K562 (cell line): ENCODE measurements at regions not wholly inside any gene's neighbourhood (a gene's known extent, or its start where the extent isn't known, plus 50 kb on each side); places are given as distances from the start of the nearest gene placed in this dataset.

Source experiments
- ATAC-seq: fragments of 200-7000 bp; cut with Tn5 transposase; 3 replicates; pipeline ENCODE4 v1.9.1; 2020; ENCODE audit warnings: moderate library complexity
- BruUV-seq: library from RNA; stranded (reverse); fragments of 400-500 nt; replicated peaks from 2 replicates; lab custom pipeline; 2021; lab: Mats Ljungman, UMichigan
- CTCF ChIA-PET: fragments of 300-600 bp; formaldehyde crosslinking; extraction: SDS; loops from one replicate; lab custom pipeline; 2021; ENCODE audit warnings: low intra/inter-chr PET ratio; lab: Yijun Ruan, JAX
- POLR2A ChIA-PET: fragments of 300-600, 350-650 bp; sonication (Branson Sonifier 250); formaldehyde crosslinking; extraction: SDS; loops from one replicate; lab custom pipeline; 2021; ENCODE audit warnings: antibody characterized with exemption, inconsistent platforms; lab: Yijun Ruan, JAX
- DNase-seq, 4 experiments: peaks; one replicate each; pipeline versions ENCODE4 v3.0.0 to v3.0.0-alpha.2; 2011 to 2018; ENCODE audit warnings: low spot score in 3 of 4, mixed read lengths in 3 of 4; ENCODE audit errors: extremely low read depth in 1 of 4
- FAIRE-seq: peaks from 2 replicates; lab custom pipeline; 2011; peaks lifted over from hg19 to GRCh38; lab: Jason Lieb, UNC
- H2AFZ ChIP-seq: 2 replicates; pipeline ENCODE4 v1.6.0; 2011; ENCODE audit warnings: low read depth, low read length, control low read depth, inconsistent platforms
- H3K27ac ChIP-seq: fragments of 200-600 bp; 3 replicates; pipeline ENCODE4 v1.8.0; 2011; ENCODE audit warnings: low read depth, mild to moderate bottlenecking, control low read depth, inconsistent platforms, low read length, moderate library complexity, mixed read lengths; ENCODE audit errors: extremely low read depth
- H3K27me3 ChIP-seq, 2 experiments: fragments of 300-600 bp in 1 of 2; 2 replicates in 1 of 2; 3 replicates in 1 of 2; pipeline versions ENCODE4 v1.6.0 to v1.8.0; 2011; ENCODE audit warnings: inconsistent platforms in 2 of 2, low read length in 2 of 2, mild to moderate bottlenecking in 1 of 2, mixed read lengths in 1 of 2, moderate library complexity in 1 of 2; ENCODE audit not compliant: control insufficient read depth in 2 of 2, insufficient read depth in 2 of 2
- H3K36me3 ChIP-seq: fragments of 300-600 bp; 3 replicates; pipeline ENCODE4 v1.8.0; 2011; ENCODE audit warnings: mild to moderate bottlenecking, low read length, inconsistent platforms; ENCODE audit not compliant: control insufficient read depth, insufficient read depth
- H3K4me1 ChIP-seq, 2 experiments: fragments of 200-600 bp in 1 of 2; replicated peaks in 1 of 2; 2 replicates in 1 of 2; 3 replicates in 1 of 2; pipeline versions ENCODE4 v1.5.1 to v1.8.0; 2011; ENCODE audit warnings: inconsistent platforms in 2 of 2, low read length in 2 of 2, mild to moderate bottlenecking in 1 of 2, mixed read lengths in 1 of 2, moderate library complexity in 1 of 2; ENCODE audit not compliant: control insufficient read depth in 2 of 2, insufficient read depth in 2 of 2
- H3K4me2 ChIP-seq: 2 replicates; pipeline ENCODE4 v1.6.1; 2011; ENCODE audit warnings: low read length, control low read depth, inconsistent platforms, mixed read lengths; ENCODE audit not compliant: insufficient read depth
- H3K4me3 ChIP-seq: fragments of 200-600 bp; sonication (generic), shearing (Covaris generic); 2 replicates; pipeline ENCODE4 v1.5.1; 2016; ENCODE audit warnings: control low read depth, inconsistent platforms
- H3K79me2 ChIP-seq: fragments of 200-600 bp; 3 replicates; pipeline ENCODE4 v1.8.0; 2011; ENCODE audit warnings: low read length, inconsistent platforms; ENCODE audit not compliant: control insufficient read depth, insufficient read depth
- H3K9ac ChIP-seq, 2 experiments: 2 replicates each; pipeline versions ENCODE4 v1.6.0 to v1.6.1; 2011; ENCODE audit warnings: low read depth in 2 of 2, low read length in 2 of 2, control low read depth in 1 of 2, inconsistent platforms in 1 of 2, mild to moderate bottlenecking in 1 of 2, mixed read lengths in 1 of 2; ENCODE audit not compliant: insufficient read depth in 1 of 2
- H3K9me1 ChIP-seq: one replicate; pipeline ENCODE4 v1.6.0; 2011; ENCODE audit warnings: inconsistent platforms, mild to moderate bottlenecking, low read length, moderate library complexity; ENCODE audit not compliant: control insufficient read depth, insufficient read depth
- H3K9me3 ChIP-seq: replicated peaks from 2 replicates; pipeline ENCODE4 v1.5.1; 2011; ENCODE audit warnings: low read depth, low read length, inconsistent platforms; ENCODE audit not compliant: control insufficient read depth, insufficient read depth
- H4K20me1 ChIP-seq: replicated peaks from 2 replicates; pipeline ENCODE4 v1.6.1; 2011; ENCODE audit warnings: low read length, inconsistent platforms, mixed read lengths; ENCODE audit not compliant: control insufficient read depth, insufficient read depth
- COPS2 ChIP-seq: fragments of 450-650 bp; conservative IDR thresholded peaks from 2 replicates; pipeline ENCODE4 v1.6.1; 2016; ENCODE audit warnings: mild to moderate bottlenecking, moderate library complexity
- FOXM1 ChIP-seq, 2 experiments: fragments of 450-650 bp in 1 of 2; sonication (generic) in 1 of 2; formaldehyde crosslinking in 1 of 2; IDR thresholded peaks; 2 replicates each; pipeline versions ENCODE4 v1.6.1 to v1.9.0; 2017 to 2022; ENCODE audit warnings: low read depth in 2 of 2, mild to moderate bottlenecking in 2 of 2, missing genetic modification reagents in 1 of 2, moderate library complexity in 1 of 2
- KLF1 ChIP-seq: fragments of 450-650 bp; IDR thresholded peaks from 2 replicates; pipeline ENCODE4 v1.6.1; 2016; ENCODE audit warnings: missing genetic modification characterization, missing compliant biosample characterization
- MTA2 ChIP-seq: fragments of 450-650 bp; IDR thresholded peaks from 2 replicates; pipeline ENCODE4 v1.6.1; 2016; ENCODE audit warnings: low read depth
- MXI1 ChIP-seq: IDR thresholded peaks from 2 replicates; pipeline ENCODE4 v1.6.1; 2011; ENCODE audit warnings: low read depth, mild to moderate bottlenecking, improper control_type of control experiment, low read length
- MYNN ChIP-seq, 2 experiments: sonication (generic); formaldehyde crosslinking in 1 of 2; IDR thresholded peaks; 2 replicates each; pipeline versions ENCODE4 v1.5.0 to v1.6.1; 2016 to 2020; ENCODE audit warnings: antibody characterized with exemption in 1 of 2, missing genetic modification reagents in 1 of 2
- NCOA6 ChIP-seq: fragments of 450-650 bp; IDR thresholded peaks from 2 replicates; pipeline ENCODE4 v1.6.1; 2017; ENCODE audit warnings: mild to moderate bottlenecking
- SRSF1 ChIP-seq: fragments of 200-400 bp; formaldehyde crosslinking; IDR thresholded peaks from 2 replicates; pipeline ENCODE4 v1.6.1; 2017; ENCODE audit warnings: mild to moderate bottlenecking, low read depth, low read length, moderate library complexity
- ZNF217 ChIP-seq: sonication (generic); formaldehyde crosslinking; IDR thresholded peaks from 2 replicates; pipeline ENCODE4 v1.8.0; 2022; ENCODE audit warnings: mild to moderate bottlenecking, missing genetic modification reagents
- WGBS: fragments of 100-300 bp; shearing (Covaris generic); methylation state at CpG from one replicate; pipeline ENCODE4 v1.1.6; 2016; ENCODE audit warnings: low coverage, mixed read lengths; ENCODE audit not compliant: insufficient coverage; ENCODE audit errors: missing lambda C conversion rate; 5-methylcytosine and 5-hydroxymethylcytosine counted together
- in situ Hi-C: fragments of 300-500 bp; cut with MboI; formaldehyde crosslinking; loops from 4 replicates; pipeline ENCODE4 v1.15.0; 2018; ENCODE audit warnings: inconsistent platforms, mixed read lengths
- intact Hi-C: fragments of 100-400 bp; cut with micrococcal nuclease; formaldehyde crosslinking; loops from 2 replicates; pipeline ENCODE4 v1.14.2; 2022
- TF ChIP-seq, protein P1 (sequence below): IDR thresholded peaks from 3 replicates; pipeline ENCODE4 v1.6.1; 2011; ENCODE audit warnings: borderline replicate concordance, mild to moderate bottlenecking, moderate library complexity; ENCODE audit not compliant: insufficient read length; ENCODE audit errors: extremely low read depth
- TF ChIP-seq, protein P2 (sequence below): fragments of 250-450 bp; sonication (Bioruptor Pico); IDR thresholded peaks from 2 replicates; pipeline ENCODE4 v1.8.0; 2022; ENCODE audit warnings: moderate library complexity, mild to moderate bottlenecking, inconsistent platforms
- TF ChIP-seq, protein P3 (sequence below): fragments of 450-650 bp; formaldehyde crosslinking; IDR thresholded peaks from 2 replicates; pipeline ENCODE4 v1.4.0; 2020; ENCODE audit warnings: mild to moderate bottlenecking, moderate library complexity
- TF ChIP-seq, protein P4 (sequence below): fragments of 450-650 bp; IDR thresholded peaks from 2 replicates; pipeline ENCODE4 v1.6.1; 2016

DNA sequence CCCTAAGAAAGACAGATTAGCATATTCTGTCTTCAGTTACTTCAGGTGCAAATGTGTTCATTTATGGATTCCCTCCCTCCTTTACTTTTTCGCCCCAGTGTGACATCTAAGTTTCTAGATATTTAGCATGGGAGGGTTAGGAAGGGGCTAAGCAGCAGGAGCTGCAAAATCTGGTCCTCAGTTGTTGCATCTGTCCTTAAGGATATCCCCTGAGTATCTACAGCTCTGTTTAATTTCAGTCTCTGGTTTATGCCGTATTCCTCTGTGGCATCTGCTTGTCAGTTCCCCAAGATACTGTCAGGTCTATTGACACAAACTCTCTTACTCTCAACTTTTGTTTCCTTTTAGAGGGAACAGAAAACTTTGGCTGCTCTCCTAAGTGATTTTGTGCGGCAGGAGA is 754.6 kb upstream of the MAP3K7 start:
- ChIA-PET POLR2A (no interaction called here), CTCF (no interaction called here)
- Histone ChIP-seq H3K27me3 (no peaks in the 10 kb centered on the region), H3K4me1 (no peaks in the 10 kb centered on the region), H3K79me2 (no peaks in the 10 kb centered on the region), H3K4me3 (no peak overlapping the region), H3K36me3 (no peaks in the 10 kb centered on the region), H4K20me1 (no peaks in the 10 kb centered on the region), H3K27ac (no peak overlapping the region), H3K4me2 (no peak overlapping the region), H3K9ac (no peak overlapping the region), H3K9me1 (no peaks in the 10 kb centered on the region), H2AFZ (no peak overlapping the region), H3K9me3 (no peaks in the 10 kb centered on the region; the same call in 1 of the 2 replicates)
- intact Hi-C loops (no loop called here), in situ Hi-C loops (no loop called here)
- TF ChIP-seq SRSF1 (no peak), NCOA6 (no peak), ZNF217 (CRISPR knock-in tag) (no peak), KLF1 (no peak), COPS2 (no peak), MTA2 (no peak), MYNN (IDR thresholded peaks at IDR 0.05) (no peak), MYNN (CRISPR knock-in tag; IDR thresholded peaks at IDR 0.05) (no peak), MXI1 (no peak), FOXM1 (IDR thresholded peaks at IDR 0.05; ENCODE audit: low read depth) (no peak), FOXM1 (CRISPR knock-in tag; IDR thresholded peaks at IDR 0.05; ENCODE audit: low read depth) (no peak)
- TF ChIP-seq, protein P1, sequence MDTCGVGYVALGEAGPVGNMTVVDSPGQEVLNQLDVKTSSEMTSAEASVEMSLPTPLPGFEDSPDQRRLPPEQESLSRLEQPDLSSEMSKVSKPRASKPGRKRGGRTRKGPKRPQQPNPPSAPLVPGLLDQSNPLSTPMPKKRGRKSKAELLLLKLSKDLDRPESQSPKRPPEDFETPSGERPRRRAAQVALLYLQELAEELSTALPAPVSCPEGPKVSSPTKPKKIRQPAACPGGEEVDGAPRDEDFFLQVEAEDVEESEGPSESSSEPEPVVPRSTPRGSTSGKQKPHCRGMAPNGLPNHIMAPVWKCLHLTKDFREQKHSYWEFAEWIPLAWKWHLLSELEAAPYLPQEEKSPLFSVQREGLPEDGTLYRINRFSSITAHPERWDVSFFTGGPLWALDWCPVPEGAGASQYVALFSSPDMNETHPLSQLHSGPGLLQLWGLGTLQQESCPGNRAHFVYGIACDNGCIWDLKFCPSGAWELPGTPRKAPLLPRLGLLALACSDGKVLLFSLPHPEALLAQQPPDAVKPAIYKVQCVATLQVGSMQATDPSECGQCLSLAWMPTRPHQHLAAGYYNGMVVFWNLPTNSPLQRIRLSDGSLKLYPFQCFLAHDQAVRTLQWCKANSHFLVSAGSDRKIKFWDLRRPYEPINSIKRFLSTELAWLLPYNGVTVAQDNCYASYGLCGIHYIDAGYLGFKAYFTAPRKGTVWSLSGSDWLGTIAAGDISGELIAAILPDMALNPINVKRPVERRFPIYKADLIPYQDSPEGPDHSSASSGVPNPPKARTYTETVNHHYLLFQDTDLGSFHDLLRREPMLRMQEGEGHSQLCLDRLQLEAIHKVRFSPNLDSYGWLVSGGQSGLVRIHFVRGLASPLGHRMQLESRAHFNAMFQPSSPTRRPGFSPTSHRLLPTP, result no peak
- TF ChIP-seq, protein P2, sequence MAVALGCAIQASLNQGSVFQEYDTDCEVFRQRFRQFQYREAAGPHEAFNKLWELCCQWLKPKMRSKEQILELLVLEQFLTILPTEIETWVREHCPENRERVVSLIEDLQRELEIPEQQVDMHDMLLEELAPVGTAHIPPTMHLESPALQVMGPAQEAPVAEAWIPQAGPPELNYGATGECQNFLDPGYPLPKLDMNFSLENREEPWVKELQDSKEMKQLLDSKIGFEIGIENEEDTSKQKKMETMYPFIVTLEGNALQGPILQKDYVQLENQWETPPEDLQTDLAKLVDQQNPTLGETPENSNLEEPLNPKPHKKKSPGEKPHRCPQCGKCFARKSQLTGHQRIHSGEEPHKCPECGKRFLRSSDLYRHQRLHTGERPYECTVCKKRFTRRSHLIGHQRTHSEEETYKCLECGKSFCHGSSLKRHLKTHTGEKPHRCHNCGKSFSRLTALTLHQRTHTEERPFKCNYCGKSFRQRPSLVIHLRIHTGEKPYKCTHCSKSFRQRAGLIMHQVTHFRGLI, result no peak
- TF ChIP-seq, protein P3, sequence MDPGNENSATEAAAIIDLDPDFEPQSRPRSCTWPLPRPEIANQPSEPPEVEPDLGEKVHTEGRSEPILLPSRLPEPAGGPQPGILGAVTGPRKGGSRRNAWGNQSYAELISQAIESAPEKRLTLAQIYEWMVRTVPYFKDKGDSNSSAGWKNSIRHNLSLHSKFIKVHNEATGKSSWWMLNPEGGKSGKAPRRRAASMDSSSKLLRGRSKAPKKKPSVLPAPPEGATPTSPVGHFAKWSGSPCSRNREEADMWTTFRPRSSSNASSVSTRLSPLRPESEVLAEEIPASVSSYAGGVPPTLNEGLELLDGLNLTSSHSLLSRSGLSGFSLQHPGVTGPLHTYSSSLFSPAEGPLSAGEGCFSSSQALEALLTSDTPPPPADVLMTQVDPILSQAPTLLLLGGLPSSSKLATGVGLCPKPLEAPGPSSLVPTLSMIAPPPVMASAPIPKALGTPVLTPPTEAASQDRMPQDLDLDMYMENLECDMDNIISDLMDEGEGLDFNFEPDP (CRISPR knock-in tag), result no peak
- TF ChIP-seq, protein P4, sequence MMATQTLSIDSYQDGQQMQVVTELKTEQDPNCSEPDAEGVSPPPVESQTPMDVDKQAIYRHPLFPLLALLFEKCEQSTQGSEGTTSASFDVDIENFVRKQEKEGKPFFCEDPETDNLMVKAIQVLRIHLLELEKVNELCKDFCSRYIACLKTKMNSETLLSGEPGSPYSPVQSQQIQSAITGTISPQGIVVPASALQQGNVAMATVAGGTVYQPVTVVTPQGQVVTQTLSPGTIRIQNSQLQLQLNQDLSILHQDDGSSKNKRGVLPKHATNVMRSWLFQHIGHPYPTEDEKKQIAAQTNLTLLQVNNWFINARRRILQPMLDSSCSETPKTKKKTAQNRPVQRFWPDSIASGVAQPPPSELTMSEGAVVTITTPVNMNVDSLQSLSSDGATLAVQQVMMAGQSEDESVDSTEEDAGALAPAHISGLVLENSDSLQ, result no peak
- ATAC-seq (no peak), DNase-seq (no peak), FAIRE-seq (no peak)
- BruUV-seq, result no TSS peak
- 0% methylated on average over 2 of the region's 3 CpGs for WGBS
